A673 (cell line): ENCODE measurements at regions not wholly inside any gene's neighbourhood (a gene's known extent, or its start where the extent isn't known, plus 50 kb on each side); places are given as distances from the start of the nearest gene placed in this dataset.

Experiments used
- BruUV-seq: library from RNA; stranded (reverse); fragments of 400-500 nt; replicated peaks from 2 replicates; lab custom pipeline; 2021; lab: Mats Ljungman, UMichigan
- CTCF ChIA-PET: fragments of 300-600 bp; sonication (Branson Sonifier 250); formaldehyde crosslinking; loops from one replicate; lab custom pipeline; 2022; ENCODE audit warnings: antibody characterized with exemption; lab: Charles Lee
- POLR2A ChIA-PET: fragments of 300-600 bp; sonication (Branson Sonifier 250); formaldehyde crosslinking; loops from one replicate; lab custom pipeline; 2022; ENCODE audit warnings: antibody characterized with exemption; ENCODE audit not compliant: low non-redundant PET; lab: Charles Lee
- DNase-seq: peaks from one replicate; pipeline ENCODE4 v3.0.0-alpha.2; 2015; ENCODE audit warnings: low spot score
- H3K27ac ChIP-seq: fragments of 200-600 bp; sonication (generic); 2 replicates; pipeline ENCODE4 v1.5.1; 2016; ENCODE audit warnings: mixed run types, low read depth, mild to moderate bottlenecking, mixed read lengths, antibody characterized with exemption, low read length; ENCODE audit not compliant: poor library complexity, severe bottlenecking
- H3K27me3 ChIP-seq: fragments of 200-600 bp; sonication (generic); replicated peaks from 2 replicates; pipeline ENCODE4 v1.6.1; 2017; ENCODE audit warnings: mixed run types, low read depth, mild to moderate bottlenecking, mixed read lengths, antibody characterized with exemption, low read length; ENCODE audit not compliant: insufficient read depth, poor library complexity
- H3K36me3 ChIP-seq: fragments of 200-600 bp; sonication (generic); 2 replicates; pipeline ENCODE4 v1.6.1; 2016; ENCODE audit warnings: mixed run types, mild to moderate bottlenecking, mixed read lengths, antibody characterized with exemption, low read length; ENCODE audit not compliant: insufficient read depth, poor library complexity, severe bottlenecking
- H3K4me1 ChIP-seq: fragments of 200-600 bp; sonication (generic); 2 replicates; pipeline ENCODE4 v1.6.1; 2017; ENCODE audit warnings: mixed run types, mild to moderate bottlenecking, mixed read lengths, antibody characterized with exemption, low read length; ENCODE audit not compliant: insufficient read depth, poor library complexity, severe bottlenecking
- H3K4me3 ChIP-seq: fragments of 200-600 bp; sonication (generic); 2 replicates; pipeline ENCODE4 v1.5.1; 2016; ENCODE audit warnings: low read depth, mixed run types, mild to moderate bottlenecking, mixed read lengths, low read length; ENCODE audit not compliant: poor library complexity, severe bottlenecking
- H3K9me3 ChIP-seq: fragments of 200-600 bp; sonication (generic); 2 replicates; pipeline ENCODE4 v1.6.1; 2016; ENCODE audit warnings: mixed run types, low read depth, mild to moderate bottlenecking, mixed read lengths, antibody characterized with exemption, low read length; ENCODE audit not compliant: poor library complexity, severe bottlenecking
- CTCF ChIP-seq: fragments of 300-800, 200-600 bp; sonication (generic); conservative IDR thresholded peaks from 2 replicates; pipeline ENCODE4 v1.5.1; 2017; ENCODE audit warnings: low read depth, mild to moderate bottlenecking, antibody characterized with exemption, low read length, moderate library complexity, mixed read lengths
- EZH2 ChIP-seq: fragments of 200-600 bp; sonication (generic); IDR thresholded peaks from 2 replicates; pipeline ENCODE4 v1.6.1; 2017; ENCODE audit warnings: borderline replicate concordance, low read depth, mild to moderate bottlenecking, mixed read lengths, antibody characterized with exemption, low read length; ENCODE audit not compliant: poor library complexity, severe bottlenecking
- intact Hi-C: fragments of 100-400 bp; cut with micrococcal nuclease; formaldehyde crosslinking; loops from one replicate; pipeline ENCODE4 v1.10.0; 2022; ENCODE audit not compliant: unreplicated experiment

GRCh38 chr6:18675881-18676280 lies 288.7 kb downstream of the RNF144B start:
- Histone ChIP-seq H3K4me3 (no peak overlapping the region), H3K36me3 (no peaks in the 10 kb centered on the region), H3K9me3 (no peaks in the 10 kb centered on the region), H3K4me1 (peaks cover 6% of the 10 kb centered on the region), H3K27ac (no peak overlapping the region), H3K27me3 (no peaks in the 10 kb centered on the region)
- DNase-seq: no peak
- intact Hi-C loops: no loop called here
- ChIA-PET CTCF (interaction anchor here (0.6 kb wide), 1 partner anchor 937 kb away, joined by 16 read pairs; no protein-coding TSS in a partner anchor), POLR2A (no interaction called here)
- TF ChIP-seq CTCF (no peak), EZH2 (no peak)
- no TSS peak for BruUV-seq

- no TSS peak for BruUV-seq
- TF ChIP-seq CTCF (no peak), EZH2 (no peak)
- Histone ChIP-seq H3K4me3 (no peak overlapping the region), H3K27ac (no peak overlapping the region), H3K36me3 (no peaks in the 10 kb centered on the region), H3K4me1 (peaks cover 6% of the 10 kb centered on the region), H3K27me3 (no peaks in the 10 kb centered on the region), H3K9me3 (no peaks in the 10 kb centered on the region)
- no peak for DNase-seq
- intact Hi-C loops: no loop called here
- ChIA-PET CTCF (interaction anchor here (0.6 kb wide), 1 partner anchor 936 kb away, joined by 16 read pairs; no protein-coding TSS in a partner anchor), POLR2A (no interaction called here)
Measured at GRCh38 chr6:18676548-18676947, 289.4 kb downstream of the RNF144B start.

- no peak for TF ChIP-seq EZH2
- TF ChIP-seq CTCF: peak; percentile 32; the same call in 1 of the 2 replicates
- H3K4me3 ChIP-seq: no peak overlapping the region
- no peaks in the 10 kb centered on the region for H3K4me1 ChIP-seq
- no peak for DNase-seq
- H3K27ac ChIP-seq: no peak overlapping the region
- H3K9me3 ChIP-seq: no peaks in the 10 kb centered on the region
- no TSS peak for BruUV-seq
- POLR2A ChIA-PET: no interaction called here
- CTCF ChIA-PET: no interaction called here
- no peaks in the 10 kb centered on the region for H3K36me3 ChIP-seq
- no peaks in the 10 kb centered on the region for H3K27me3 ChIP-seq
- intact Hi-C loops: no loop called here
Measured at GRCh38 chr6:18680842-18681241, 293.7 kb downstream of the RNF144B start.
